HFFc6 (cell line): ENCODE measurements at regions not wholly inside any gene's neighbourhood (a gene's known extent, or its start where the extent isn't known, plus 50 kb on each side); places are given as distances from the start of the nearest gene placed in this dataset.

ENCODE experiments used
- DNase-seq: peaks from one replicate; pipeline ENCODE4 v3.0.0-alpha.2; 2018
- H3K27ac Mint-ChIP-seq: 2 replicates; pipeline ENCODE4 v1.8.0; 2020; ENCODE audit warnings: mild to moderate bottlenecking, mixed read lengths
- H3K27me3 Mint-ChIP-seq: 2 replicates; pipeline ENCODE4 v1.8.0; 2021; ENCODE audit warnings: mild to moderate bottlenecking, moderate library complexity, mixed read lengths; ENCODE audit not compliant: insufficient read depth
- H3K36me3 Mint-ChIP-seq: 2 replicates; pipeline ENCODE4 v1.8.0; 2021; ENCODE audit warnings: low read depth, mixed read lengths
- H3K4me1 Mint-ChIP-seq: 2 replicates; pipeline ENCODE4 v1.8.0; 2020; ENCODE audit warnings: low read depth, mixed read lengths
- H3K4me3 Mint-ChIP-seq: 2 replicates; pipeline ENCODE4 v1.8.0; 2020; ENCODE audit warnings: mild to moderate bottlenecking, moderate library complexity, mixed read lengths
- H3K9me3 Mint-ChIP-seq: 2 replicates; pipeline ENCODE4 v1.8.0; 2020; ENCODE audit warnings: mild to moderate bottlenecking, mixed read lengths
- TF ChIP-seq, protein P1 (sequence below): fragments of 200-600 bp; sonication (generic); IDR thresholded peaks from 2 replicates; pipeline ENCODE4 v1.5.0; 2021; ENCODE audit warnings: antibody characterized with exemption, mild to moderate bottlenecking

DNA sequence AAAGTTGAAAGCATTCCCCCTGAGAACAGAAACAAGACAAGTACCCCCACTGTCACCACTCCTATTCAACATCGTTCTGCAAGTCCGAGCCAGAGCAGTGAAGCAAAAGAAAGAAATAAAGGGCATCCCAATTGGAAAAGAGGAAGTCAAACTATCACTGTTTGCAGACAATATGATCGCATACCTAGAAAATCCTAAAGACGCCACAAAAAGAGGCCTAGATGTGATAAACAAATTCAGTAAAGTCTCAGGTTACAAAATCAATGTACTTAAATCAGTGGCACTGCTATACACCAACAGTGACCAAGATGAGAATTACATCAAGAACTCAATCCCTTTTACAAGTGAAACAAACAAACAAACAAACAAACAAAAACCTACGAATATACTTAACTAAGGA lies 87.7 kb upstream of the COCH start:
- Mint-ChIP-seq H3K4me1 (no peaks in the 10 kb centered on the region), H3K36me3 (no peaks in the 10 kb centered on the region), H3K27me3 (peaks cover 12% of the 10 kb centered on the region), H3K4me3 (no peak overlapping the region), H3K9me3 (peaks cover 8% of the 10 kb centered on the region; the same call in 1 of the 2 replicates), H3K27ac (no peak overlapping the region)
- TF ChIP-seq, protein P1, sequence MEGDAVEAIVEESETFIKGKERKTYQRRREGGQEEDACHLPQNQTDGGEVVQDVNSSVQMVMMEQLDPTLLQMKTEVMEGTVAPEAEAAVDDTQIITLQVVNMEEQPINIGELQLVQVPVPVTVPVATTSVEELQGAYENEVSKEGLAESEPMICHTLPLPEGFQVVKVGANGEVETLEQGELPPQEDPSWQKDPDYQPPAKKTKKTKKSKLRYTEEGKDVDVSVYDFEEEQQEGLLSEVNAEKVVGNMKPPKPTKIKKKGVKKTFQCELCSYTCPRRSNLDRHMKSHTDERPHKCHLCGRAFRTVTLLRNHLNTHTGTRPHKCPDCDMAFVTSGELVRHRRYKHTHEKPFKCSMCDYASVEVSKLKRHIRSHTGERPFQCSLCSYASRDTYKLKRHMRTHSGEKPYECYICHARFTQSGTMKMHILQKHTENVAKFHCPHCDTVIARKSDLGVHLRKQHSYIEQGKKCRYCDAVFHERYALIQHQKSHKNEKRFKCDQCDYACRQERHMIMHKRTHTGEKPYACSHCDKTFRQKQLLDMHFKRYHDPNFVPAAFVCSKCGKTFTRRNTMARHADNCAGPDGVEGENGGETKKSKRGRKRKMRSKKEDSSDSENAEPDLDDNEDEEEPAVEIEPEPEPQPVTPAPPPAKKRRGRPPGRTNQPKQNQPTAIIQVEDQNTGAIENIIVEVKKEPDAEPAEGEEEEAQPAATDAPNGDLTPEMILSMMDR = no peak
- no peak for DNase-seq

DNA sequence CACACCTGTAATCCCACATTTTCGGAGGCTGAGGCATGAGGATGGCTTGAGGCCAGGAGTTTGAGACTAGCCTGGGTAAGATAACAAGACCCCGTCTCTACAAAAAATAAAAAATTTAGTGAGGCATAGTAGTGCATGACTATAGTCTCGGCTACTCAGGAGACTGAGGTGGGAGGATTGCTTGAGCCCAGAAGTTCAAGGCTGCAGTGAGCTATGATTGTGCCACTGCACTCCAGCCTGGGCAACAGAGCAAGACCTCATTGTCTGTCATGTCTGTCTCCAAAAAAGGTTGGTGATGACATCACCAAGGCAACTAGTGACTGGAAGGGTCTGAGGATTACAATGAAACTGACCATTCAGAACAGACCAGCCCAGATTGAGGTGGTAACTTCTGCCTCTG lies 83.5 kb upstream of the COCH start:
- Mint-ChIP-seq H3K27ac (no peak overlapping the region), H3K4me3 (no peak overlapping the region), H3K9me3 (peaks cover 8% of the 10 kb centered on the region; the same call in 1 of the 2 replicates), H3K36me3 (no peaks in the 10 kb centered on the region), H3K4me1 (no peaks in the 10 kb centered on the region), H3K27me3 (peaks cover 10% of the 10 kb centered on the region)
- no peak for DNase-seq
- TF ChIP-seq, protein P1 = no peak

DNA sequence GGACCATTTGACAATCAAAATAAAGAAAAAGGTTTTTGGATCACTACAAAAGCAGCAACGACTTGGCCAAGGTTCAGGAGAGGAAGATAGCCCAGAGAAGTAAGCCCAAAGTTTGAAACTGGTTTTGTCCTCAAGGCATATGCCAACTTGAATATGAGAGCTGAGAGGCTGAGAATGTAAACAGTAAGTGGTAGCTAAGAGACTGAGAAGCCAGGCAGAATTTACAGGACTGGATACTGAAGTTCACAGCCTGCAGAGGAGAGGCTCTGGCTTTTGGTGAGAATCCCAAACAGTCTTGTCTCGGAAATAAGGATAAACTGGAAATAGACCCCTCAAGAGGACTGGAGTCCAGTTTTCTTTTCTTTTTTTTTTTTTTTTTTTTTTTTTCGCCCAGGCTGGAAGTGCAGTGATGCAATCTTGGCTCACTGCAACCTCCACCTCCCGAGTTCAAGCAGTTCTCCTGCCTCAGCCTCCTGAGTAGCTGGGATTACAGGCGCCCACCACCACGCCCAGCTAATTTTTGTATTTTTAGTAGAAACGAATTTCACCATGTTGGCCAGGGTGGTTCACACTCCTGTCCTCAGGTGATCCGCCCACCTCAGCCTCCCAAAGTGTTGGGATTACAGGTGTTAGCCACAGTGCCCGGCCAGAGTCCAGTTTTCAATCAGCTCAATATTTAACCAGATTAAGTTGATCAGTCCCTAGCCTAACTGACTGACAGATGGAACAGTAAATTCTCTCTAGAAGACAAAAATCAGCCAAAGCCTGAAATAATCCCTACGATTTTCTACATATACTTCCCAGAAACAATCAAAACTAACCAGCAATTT lies 82.6 kb upstream of the COCH start:
- H3K27ac Mint-ChIP-seq = no peak overlapping the region
- H3K9me3 Mint-ChIP-seq = peaks cover 8% of the 10 kb centered on the region; the same call in 1 of the 2 replicates
- no peak overlapping the region for H3K4me3 Mint-ChIP-seq
- no peaks in the 10 kb centered on the region for H3K4me1 Mint-ChIP-seq
- H3K36me3 Mint-ChIP-seq = no peaks in the 10 kb centered on the region
- no peak for DNase-seq
- TF ChIP-seq, protein P1 = no peak
- H3K27me3 Mint-ChIP-seq = peaks cover 10% of the 10 kb centered on the region

DNA sequence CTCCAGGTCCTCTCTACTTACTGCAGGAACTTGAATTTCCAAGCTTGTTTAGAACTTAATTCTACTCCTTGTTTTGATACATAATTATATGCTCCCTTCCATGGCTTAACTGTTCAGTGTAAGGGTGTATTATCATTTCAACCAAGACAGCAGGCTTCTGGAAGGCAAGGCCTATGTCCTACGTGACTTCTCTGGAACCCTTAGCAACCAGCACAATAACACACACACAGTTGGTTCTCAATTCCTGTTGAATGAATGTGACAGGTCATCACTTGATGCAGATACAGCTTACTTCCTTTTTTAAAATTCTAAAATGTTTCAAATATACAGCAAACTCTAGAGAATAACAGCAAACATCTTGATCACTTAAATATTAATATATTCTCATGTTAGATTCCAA lies 77.7 kb upstream of the COCH start:
- DNase-seq = no peak
- TF ChIP-seq, protein P1 = no peak
- Mint-ChIP-seq H3K4me3 (no peak overlapping the region), H3K27me3 (peaks cover 4% of the 10 kb centered on the region; the same call in 1 of the 2 replicates), H3K9me3 (no peaks in the 10 kb centered on the region), H3K36me3 (no peaks in the 10 kb centered on the region), H3K4me1 (no peaks in the 10 kb centered on the region), H3K27ac (no peak overlapping the region)

DNA sequence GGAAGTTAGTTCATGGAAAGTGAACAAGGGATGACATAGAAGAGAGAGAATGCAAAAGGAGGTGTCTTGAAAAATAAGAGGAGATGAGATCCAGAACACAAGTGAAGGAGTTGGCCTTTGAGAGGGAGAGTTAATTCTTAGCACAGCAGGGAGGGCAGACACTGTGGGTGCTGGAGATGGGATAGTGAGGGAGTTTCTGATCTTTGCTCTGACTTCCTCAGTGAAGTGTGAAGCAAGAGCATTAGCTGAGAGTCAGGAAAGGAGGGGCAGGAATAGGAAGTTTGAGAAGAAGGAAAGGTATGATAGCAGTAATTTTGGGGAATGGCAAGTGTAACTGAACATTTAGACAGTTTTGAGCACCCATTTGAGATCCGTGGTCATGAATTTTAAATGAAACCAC lies 75.8 kb upstream of the COCH start:
- peaks cover 4% of the 10 kb centered on the region; the same call in 1 of the 2 replicates for H3K27me3 Mint-ChIP-seq
- H3K4me1 Mint-ChIP-seq = no peaks in the 10 kb centered on the region
- no peak for DNase-seq
- H3K27ac Mint-ChIP-seq = no peak overlapping the region
- H3K4me3 Mint-ChIP-seq = no peak overlapping the region
- H3K36me3 Mint-ChIP-seq = no peaks in the 10 kb centered on the region
- TF ChIP-seq, protein P1 = no peak
- H3K9me3 Mint-ChIP-seq = no peaks in the 10 kb centered on the region
